OCI-LY7 (cell line): ENCODE measurements at regions not wholly inside any gene's neighbourhood (a gene's known extent, or its start where the extent isn't known, plus 50 kb on each side); places are given as distances from the start of the nearest gene placed in this dataset.

Experiments
- EZH2phosphoT487 ChIP-seq: fragments of 200-600 bp; sonication (generic); IDR thresholded peaks from 2 replicates; pipeline ENCODE4 v1.6.1; 2018; ENCODE audit warnings: low read depth, borderline replicate concordance, mild to moderate bottlenecking, mixed run types, antibody characterized with exemption, low read length, moderate library complexity, mixed read lengths
- TF ChIP-seq, protein P1 (sequence below): fragments of 200-600 bp; sonication (generic); conservative IDR thresholded peaks from 2 replicates; pipeline ENCODE4 v1.5.1; 2014; ENCODE audit warnings: mild to moderate bottlenecking, antibody characterized with exemption, low read length, moderate library complexity, mixed read lengths

DNA sequence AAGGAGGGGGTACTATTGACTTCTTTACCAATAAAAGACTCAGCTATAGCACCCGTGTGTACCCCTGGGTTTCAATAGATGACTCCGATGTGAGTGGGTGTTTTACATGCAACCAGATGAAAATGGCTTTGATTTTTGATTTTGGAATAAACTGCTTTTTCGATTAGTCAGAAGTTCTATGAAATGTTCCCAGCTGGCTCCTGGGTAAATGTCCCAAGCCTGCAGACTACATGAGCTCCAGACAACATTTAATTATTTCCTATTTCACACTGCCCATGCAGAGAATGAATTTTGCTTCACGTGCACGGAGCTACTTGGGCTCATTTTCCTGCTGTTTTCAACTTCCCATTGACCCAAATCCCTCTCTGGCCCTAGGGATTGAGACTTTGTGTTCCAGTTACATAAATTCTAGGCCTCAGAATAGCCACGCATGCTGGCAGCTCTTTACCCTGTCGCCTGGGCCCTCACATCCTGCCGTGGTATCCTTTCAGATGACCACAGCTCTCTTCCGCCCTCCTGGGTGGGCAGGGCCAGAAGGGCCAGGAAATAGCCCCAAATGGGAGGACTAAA, 59.7 kb downstream of the GPR6 start:
- TF ChIP-seq, protein P1, sequence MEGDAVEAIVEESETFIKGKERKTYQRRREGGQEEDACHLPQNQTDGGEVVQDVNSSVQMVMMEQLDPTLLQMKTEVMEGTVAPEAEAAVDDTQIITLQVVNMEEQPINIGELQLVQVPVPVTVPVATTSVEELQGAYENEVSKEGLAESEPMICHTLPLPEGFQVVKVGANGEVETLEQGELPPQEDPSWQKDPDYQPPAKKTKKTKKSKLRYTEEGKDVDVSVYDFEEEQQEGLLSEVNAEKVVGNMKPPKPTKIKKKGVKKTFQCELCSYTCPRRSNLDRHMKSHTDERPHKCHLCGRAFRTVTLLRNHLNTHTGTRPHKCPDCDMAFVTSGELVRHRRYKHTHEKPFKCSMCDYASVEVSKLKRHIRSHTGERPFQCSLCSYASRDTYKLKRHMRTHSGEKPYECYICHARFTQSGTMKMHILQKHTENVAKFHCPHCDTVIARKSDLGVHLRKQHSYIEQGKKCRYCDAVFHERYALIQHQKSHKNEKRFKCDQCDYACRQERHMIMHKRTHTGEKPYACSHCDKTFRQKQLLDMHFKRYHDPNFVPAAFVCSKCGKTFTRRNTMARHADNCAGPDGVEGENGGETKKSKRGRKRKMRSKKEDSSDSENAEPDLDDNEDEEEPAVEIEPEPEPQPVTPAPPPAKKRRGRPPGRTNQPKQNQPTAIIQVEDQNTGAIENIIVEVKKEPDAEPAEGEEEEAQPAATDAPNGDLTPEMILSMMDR, result no peak
- no peak for TF ChIP-seq EZH2phosphoT487
